ENCODE measurements at regions not wholly inside any gene's neighbourhood (a gene's known extent, or its start where the extent isn't known, plus 50 kb on each side); places are given as distances from the start of the nearest gene placed in this dataset.

DNA sequence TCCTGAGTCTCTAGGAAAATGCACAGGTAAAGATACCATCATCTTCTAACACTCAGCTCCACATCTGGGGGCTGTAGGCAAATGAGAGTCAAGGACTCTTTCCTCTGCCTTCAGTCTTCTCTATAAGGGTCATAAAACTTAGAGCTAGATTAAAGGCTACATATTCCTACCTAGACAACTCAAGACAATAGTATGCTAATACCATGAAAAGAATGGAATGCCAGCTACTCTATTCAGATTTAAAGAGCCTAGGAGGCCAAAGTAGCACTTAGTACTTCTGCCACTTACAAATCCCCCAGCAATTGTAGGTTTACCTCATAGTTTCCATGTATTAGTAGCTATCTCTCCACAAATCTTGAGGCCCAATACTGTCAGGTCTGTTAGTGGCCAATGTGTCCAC is 453.0 kb downstream of the SLITRK5 start:
- no peak for TF ChIP-seq EZH2 (IDR thresholded peaks at IDR 0.05)
- TF ChIP-seq, protein P1, sequence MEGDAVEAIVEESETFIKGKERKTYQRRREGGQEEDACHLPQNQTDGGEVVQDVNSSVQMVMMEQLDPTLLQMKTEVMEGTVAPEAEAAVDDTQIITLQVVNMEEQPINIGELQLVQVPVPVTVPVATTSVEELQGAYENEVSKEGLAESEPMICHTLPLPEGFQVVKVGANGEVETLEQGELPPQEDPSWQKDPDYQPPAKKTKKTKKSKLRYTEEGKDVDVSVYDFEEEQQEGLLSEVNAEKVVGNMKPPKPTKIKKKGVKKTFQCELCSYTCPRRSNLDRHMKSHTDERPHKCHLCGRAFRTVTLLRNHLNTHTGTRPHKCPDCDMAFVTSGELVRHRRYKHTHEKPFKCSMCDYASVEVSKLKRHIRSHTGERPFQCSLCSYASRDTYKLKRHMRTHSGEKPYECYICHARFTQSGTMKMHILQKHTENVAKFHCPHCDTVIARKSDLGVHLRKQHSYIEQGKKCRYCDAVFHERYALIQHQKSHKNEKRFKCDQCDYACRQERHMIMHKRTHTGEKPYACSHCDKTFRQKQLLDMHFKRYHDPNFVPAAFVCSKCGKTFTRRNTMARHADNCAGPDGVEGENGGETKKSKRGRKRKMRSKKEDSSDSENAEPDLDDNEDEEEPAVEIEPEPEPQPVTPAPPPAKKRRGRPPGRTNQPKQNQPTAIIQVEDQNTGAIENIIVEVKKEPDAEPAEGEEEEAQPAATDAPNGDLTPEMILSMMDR (IDR thresholded peaks at IDR 0.05 in 2 of 3, conservative IDR thresholded peaks at IDR 0.05 in 1 of 3; ENCODE audit: borderline replicate concordance in 1 of 3, insufficient read depth in 1 of 3, low read depth in 2 of 3, low read length in 2 of 3), result no peak
- no peak for TF ChIP-seq REST (IDR thresholded peaks at IDR 0.05; ENCODE audit: low read depth)
- no peak for TF ChIP-seq ZBTB33 (IDR thresholded peaks at IDR 0.05; ENCODE audit: extremely low read depth, insufficient replicate concordance, low read length)
- TF ChIP-seq POLR2A (IDR thresholded peaks at IDR 0.05; ENCODE audit: borderline replicate concordance, extremely low read depth, insufficient read depth, insufficient read length), result no peak

Measured in HCT116 (cell line).